Epithelial cell of esophagus (primary cell): ENCODE measurements at regions not wholly inside any gene's neighbourhood (a gene's known extent, or its start where the extent isn't known, plus 50 kb on each side); places are given as distances from the start of the nearest gene placed in this dataset.
"Not testable (repeated sequence)": the region's sequence is repeated elsewhere in the genome, so short reads cannot be mapped to it uniquely, and the experiment has no call there.

Experiments used
- DNase-seq: peaks from one replicate; pipeline ENCODE4 v3.0.0; 2010; ENCODE audit warnings: low read depth
- H3K4me3 ChIP-seq: 2 replicates; pipeline ENCODE4 v1.5.1; 2011; ENCODE audit warnings: mild to moderate bottlenecking, low read length, control low read depth
- TF ChIP-seq, protein P1 (sequence below): IDR thresholded peaks from 2 replicates; pipeline ENCODE4 v1.5.1; 2011; ENCODE audit warnings: low read depth, mild to moderate bottlenecking, low read length, control low read depth, inconsistent platforms; ENCODE audit not compliant: insufficient read depth; ENCODE audit errors: missing control alignments

DNA sequence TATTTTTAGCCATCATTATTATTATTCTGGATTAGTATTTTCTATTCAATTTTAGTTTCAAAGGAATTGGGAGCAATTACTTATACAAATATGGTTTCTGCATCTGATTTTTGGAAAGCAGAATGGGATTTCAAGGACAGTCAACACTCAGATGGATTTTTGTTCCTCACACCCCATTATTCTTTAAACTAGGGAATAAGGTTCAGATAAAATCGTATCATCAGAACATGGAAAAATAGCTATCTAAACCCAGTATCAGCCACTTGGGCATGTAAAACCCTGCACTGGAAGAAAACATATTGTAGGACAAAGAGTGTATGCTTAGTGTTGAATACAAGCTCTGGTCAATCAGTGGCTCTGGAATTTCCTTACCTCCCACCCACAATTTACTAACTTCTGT is 452.5 kb downstream of the ZNF516 start:
- H3K4me3 ChIP-seq, result no peak overlapping the region
- DNase-seq, result no peak
- TF ChIP-seq, protein P1, sequence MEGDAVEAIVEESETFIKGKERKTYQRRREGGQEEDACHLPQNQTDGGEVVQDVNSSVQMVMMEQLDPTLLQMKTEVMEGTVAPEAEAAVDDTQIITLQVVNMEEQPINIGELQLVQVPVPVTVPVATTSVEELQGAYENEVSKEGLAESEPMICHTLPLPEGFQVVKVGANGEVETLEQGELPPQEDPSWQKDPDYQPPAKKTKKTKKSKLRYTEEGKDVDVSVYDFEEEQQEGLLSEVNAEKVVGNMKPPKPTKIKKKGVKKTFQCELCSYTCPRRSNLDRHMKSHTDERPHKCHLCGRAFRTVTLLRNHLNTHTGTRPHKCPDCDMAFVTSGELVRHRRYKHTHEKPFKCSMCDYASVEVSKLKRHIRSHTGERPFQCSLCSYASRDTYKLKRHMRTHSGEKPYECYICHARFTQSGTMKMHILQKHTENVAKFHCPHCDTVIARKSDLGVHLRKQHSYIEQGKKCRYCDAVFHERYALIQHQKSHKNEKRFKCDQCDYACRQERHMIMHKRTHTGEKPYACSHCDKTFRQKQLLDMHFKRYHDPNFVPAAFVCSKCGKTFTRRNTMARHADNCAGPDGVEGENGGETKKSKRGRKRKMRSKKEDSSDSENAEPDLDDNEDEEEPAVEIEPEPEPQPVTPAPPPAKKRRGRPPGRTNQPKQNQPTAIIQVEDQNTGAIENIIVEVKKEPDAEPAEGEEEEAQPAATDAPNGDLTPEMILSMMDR, result no peak

DNA sequence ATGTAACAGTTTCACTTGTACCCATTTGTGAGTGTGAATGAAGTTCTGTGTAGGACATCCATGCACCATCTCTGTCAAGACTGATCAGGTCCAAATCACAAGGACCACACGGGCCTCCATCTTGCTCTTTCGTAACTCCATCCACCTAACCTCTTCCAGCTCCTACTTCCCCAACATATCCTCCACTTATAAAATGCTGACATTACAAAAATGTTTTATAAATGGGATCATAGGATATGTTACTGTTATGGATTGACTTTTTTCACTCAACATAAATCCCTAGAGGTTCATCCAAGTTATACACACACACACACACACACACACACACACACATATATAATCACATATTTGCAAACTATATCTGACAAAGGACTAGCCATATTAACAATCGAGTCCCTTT is 476.8 kb downstream of the ZNF516 start:
- no peak overlapping the region for H3K4me3 ChIP-seq
- TF ChIP-seq, protein P1, result no peak

DNA sequence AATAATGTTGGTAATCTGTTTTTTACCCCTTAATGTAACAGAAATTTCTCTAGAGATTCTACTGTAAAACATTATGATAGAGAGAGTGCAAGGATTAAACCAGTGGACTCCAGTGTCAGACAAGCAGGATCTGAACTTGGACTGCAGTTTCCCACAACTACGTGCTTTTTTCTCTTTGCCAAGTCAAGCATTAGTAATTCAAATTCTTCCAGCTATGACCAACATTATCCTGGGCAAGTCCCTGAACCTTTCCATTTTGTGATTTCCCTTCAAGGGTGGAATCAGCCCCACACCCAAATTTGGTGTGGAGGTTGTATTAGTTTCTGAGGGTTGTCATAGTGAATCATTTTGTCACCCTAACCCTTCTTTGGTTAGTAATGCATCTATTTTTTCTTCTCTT is 482.0 kb downstream of the ZNF516 start:
- no peak overlapping the region for H3K4me3 ChIP-seq
- TF ChIP-seq, protein P1, result no peak
- no peak for DNase-seq

More for the DNA sequence above, 476.8 kb downstream of the ZNF516 start:
- DNase-seq, result no peak

DNA sequence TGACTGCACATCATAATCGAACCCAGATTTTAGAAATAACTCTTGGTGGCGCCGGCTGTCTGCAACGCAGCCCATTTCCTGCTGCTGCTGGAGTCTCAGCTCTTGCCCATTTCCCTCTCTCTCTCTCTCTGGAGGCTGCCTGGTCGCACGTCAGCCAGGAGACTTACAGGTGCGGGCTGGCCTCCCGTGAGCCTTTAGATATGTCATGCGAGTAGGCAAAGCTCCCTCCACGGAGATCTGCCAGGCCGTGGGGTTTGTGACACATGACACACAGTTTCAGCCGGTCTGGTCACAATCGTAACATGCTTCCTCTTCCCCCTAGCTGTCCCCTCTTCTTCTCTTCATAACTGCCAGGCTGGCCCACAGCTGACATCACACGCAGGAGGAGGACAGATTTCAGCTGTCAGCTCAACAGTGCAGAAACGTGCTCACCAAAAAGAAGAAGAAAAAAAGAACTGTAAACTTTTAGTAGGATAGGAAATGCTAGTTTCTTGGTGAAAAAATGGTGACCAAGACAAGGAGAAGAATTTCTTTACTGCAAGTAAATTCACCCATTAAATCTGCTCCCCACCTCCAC is 489.3 kb downstream of the ZNF516 start:
- DNase-seq, result no peak
- TF ChIP-seq, protein P1, result no peak

DNA sequence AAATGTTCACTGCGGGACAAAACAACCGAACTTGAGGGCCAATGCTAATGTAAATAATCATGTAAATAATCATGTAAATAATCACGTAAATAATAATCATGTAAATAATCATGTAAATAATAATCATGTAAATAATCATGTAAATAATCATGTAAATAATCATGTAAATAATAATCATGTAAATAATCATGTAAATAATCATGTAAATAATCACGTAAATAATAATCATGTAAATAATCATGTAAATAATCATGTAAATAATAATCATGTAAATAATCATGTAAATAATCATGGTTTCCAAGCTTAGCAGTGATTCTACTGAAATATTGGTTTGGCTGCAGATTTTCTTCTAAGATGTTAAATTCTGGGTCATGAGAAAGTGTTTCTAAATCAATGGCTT is 507.1 kb downstream of the ZNF516 start:
- not testable (repeated sequence) for DNase-seq, H3K4me3 ChIP-seq

More for the DNA sequence above, 489.3 kb downstream of the ZNF516 start:
- H3K4me3 ChIP-seq, result no peak overlapping the region

DNA sequence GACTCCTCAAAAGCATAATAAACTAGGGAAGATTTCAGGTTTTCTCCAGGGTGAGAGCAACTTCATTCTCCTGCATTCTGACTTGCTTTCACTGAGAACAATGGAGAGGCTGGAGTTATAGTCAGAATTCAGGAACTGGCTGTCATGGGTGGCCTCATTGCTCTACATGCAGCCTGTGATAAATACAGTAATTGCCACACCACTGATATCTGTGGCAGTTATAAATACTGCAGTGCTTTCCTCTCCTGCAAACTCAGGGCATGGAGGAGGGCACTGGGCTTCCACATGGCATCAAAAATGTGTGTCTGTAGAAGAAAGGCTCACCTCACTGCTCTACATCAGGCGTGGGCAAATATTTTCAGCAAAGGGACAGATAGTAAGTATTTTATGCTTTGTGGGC is 510.2 kb downstream of the ZNF516 start:
- H3K4me3 ChIP-seq, result no peak overlapping the region
- TF ChIP-seq, protein P1, result no peak
- no peak for DNase-seq

DNA sequence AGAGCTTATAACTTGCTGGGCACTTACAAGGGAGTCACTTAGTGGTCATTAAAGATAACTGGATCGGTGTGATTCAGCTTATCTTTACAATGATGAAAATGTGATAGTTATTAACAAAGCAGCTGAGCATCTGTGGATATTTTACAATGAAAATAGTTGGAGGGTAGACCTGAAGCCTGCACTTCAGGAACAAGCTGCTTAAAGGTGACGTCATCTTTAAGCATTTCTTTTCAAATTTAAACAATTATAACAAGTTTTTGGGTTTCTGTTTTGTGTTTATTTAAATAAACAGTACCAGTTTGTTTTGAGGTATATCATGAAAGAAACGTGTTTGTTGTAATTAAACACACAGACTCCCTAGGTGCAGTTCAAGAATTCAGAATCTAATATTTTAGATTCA is 513.9 kb downstream of the ZNF516 start:
- DNase-seq, result no peak
- no peak overlapping the region for H3K4me3 ChIP-seq
- TF ChIP-seq, protein P1, result no peak
